HS-27A (cell line): ENCODE measurements at regions not wholly inside any gene's neighbourhood (a gene's known extent, or its start where the extent isn't known, plus 50 kb on each side); places are given as distances from the start of the nearest gene placed in this dataset.

Experiments
- DNase-seq: peaks from one replicate; pipeline ENCODE4 v3.0.0-alpha.2; 2012; ENCODE audit warnings: low read depth, missing footprints

- DNase-seq: no peak
These were observed 60.2 kb downstream of the ADAMTS1 start for GRCh38 chr21:26784974-26785373.

- DNase-seq: no peak
These were observed 61.6 kb downstream of the ADAMTS1 start for GRCh38 chr21:26783466-26784195.

- DNase-seq: no peak
These were observed 62.5 kb downstream of the ADAMTS1 start for GRCh38 chr21:26782747-26783146.

GRCh38 chr21:26782331-26782730 is 62.9 kb downstream of the ADAMTS1 start:
- DNase-seq: no peak

GRCh38 chr21:26781331-26781730 is 63.9 kb downstream of the ADAMTS1 start:
- no peak for DNase-seq

- no peak for DNase-seq
These were observed 68.0 kb downstream of the ADAMTS1 start for GRCh38 chr21:26777166-26777565.

- peak; percentile 68 for DNase-seq
These were observed 68.7 kb downstream of the ADAMTS1 start for GRCh38 chr21:26776310-26777021.

GRCh38 chr21:26773058-26773457 is 72.2 kb downstream of the ADAMTS1 start:
- no peak for DNase-seq

- no peak for DNase-seq
These were observed 75.5 kb downstream of the ADAMTS1 start for GRCh38 chr21:26769613-26770188.

- DNase-seq: no peak
These were observed 78.3 kb downstream of the ADAMTS1 start for GRCh38 chr21:26766826-26767325.

- no peak for DNase-seq
These were observed 83.9 kb downstream of the ADAMTS1 start for GRCh38 chr21:26761174-26761915.

GRCh38 chr21:26759731-26760130 is 85.5 kb downstream of the ADAMTS1 start:
- no peak for DNase-seq

- no peak for DNase-seq
These were observed 86.9 kb downstream of the ADAMTS1 start for GRCh38 chr21:26758083-26758880.

GRCh38 chr21:26756491-26757159 is 88.6 kb downstream of the ADAMTS1 start:
- no peak for DNase-seq

- DNase-seq: no peak
These were observed 90.4 kb downstream of the ADAMTS1 start for GRCh38 chr21:26754853-26755252.

GRCh38 chr21:26753822-26754221 is 91.4 kb downstream of the ADAMTS1 start:
- no peak for DNase-seq

- DNase-seq: no peak
These were observed 92.4 kb downstream of the ADAMTS1 start for GRCh38 chr21:26752849-26753248.

- no peak for DNase-seq
These were observed 93.9 kb downstream of the ADAMTS1 start for GRCh38 chr21:26751305-26751704.

GRCh38 chr21:26748066-26748465 is 97.1 kb downstream of the ADAMTS1 start:
- DNase-seq: no peak

GRCh38 chr21:26747216-26747615 is 98.0 kb downstream of the ADAMTS1 start:
- DNase-seq: no peak

GRCh38 chr21:26743524-26743923 is 101.7 kb downstream of the ADAMTS1 start:
- no peak for DNase-seq
